WTC11 (cell line): ENCODE measurements at regions not wholly inside any gene's neighbourhood (a gene's known extent, or its start where the extent isn't known, plus 50 kb on each side); places are given as distances from the start of the nearest gene placed in this dataset.

Experiments
- ATAC-seq: fragments of 200-7000 bp; cut with Tn5 transposase; 2 replicates; pipeline ENCODE4 v1.10.0; 2021; ENCODE audit warnings: mild to moderate bottlenecking, moderate library complexity
- CTCF ChIA-PET: fragments of 300-600 bp; sonication (Branson Sonifier 250); formaldehyde crosslinking; loops from one replicate; lab custom pipeline; 2021; ENCODE audit warnings: antibody characterized with exemption; lab: Charles Lee
- POLR2A ChIA-PET: fragments of 350-600 bp; sonication (Branson Sonifier 250); formaldehyde crosslinking; loops from one replicate; lab custom pipeline; 2021; ENCODE audit warnings: antibody characterized with exemption; lab: Charles Lee
- DNase-seq: peaks from one replicate; pipeline ENCODE4 v3.0.0; 2021; ENCODE audit warnings: low spot score
- H3K27ac Mint-ChIP-seq: 2 replicates; pipeline ENCODE4 v1.8.0; 2021; ENCODE audit warnings: mixed read lengths
- H3K27me3 Mint-ChIP-seq: 2 replicates; pipeline ENCODE4 v1.8.0; 2021; ENCODE audit warnings: low read depth, mild to moderate bottlenecking, moderate library complexity, mixed read lengths
- H3K36me3 Mint-ChIP-seq: 2 replicates; pipeline ENCODE4 v1.8.0; 2021; ENCODE audit warnings: mixed read lengths
- H3K4me1 Mint-ChIP-seq: 2 replicates; pipeline ENCODE4 v1.8.0; 2022; ENCODE audit warnings: mixed read lengths
- H3K4me3 Mint-ChIP-seq: 2 replicates; pipeline ENCODE4 v1.8.0; 2021; ENCODE audit warnings: mild to moderate bottlenecking, moderate library complexity, mixed read lengths
- H3K9me3 Mint-ChIP-seq: 2 replicates; pipeline ENCODE4 v1.8.0; 2021; ENCODE audit warnings: mixed read lengths
- ATF1 ChIP-seq: sonication (generic); formaldehyde crosslinking; IDR thresholded peaks from 2 replicates; pipeline ENCODE4 v1.8.1; 2023; ENCODE audit warnings: mild to moderate bottlenecking, moderate library complexity, missing genetic modification reagents
- FOXK1 ChIP-seq: sonication (generic); formaldehyde crosslinking; IDR thresholded peaks from 2 replicates; pipeline ENCODE4 v1.8.0; 2022; ENCODE audit warnings: mild to moderate bottlenecking, moderate library complexity, missing genetic modification reagents
- HMGA2 ChIP-seq: fragments of 250-450 bp; sonication (Bioruptor Pico); IDR thresholded peaks from 2 replicates; pipeline ENCODE4 v1.4.0; 2021; ENCODE audit warnings: mild to moderate bottlenecking, moderate library complexity
- KAT7 ChIP-seq: sonication (generic); formaldehyde crosslinking; IDR thresholded peaks from 2 replicates; pipeline ENCODE4 v1.8.1; 2023; ENCODE audit warnings: missing genetic modification reagents, mild to moderate bottlenecking, borderline replicate concordance
- RORB ChIP-seq: fragments of 250-450 bp; sonication (Bioruptor Pico); IDR thresholded peaks from 2 replicates; pipeline ENCODE4 v1.9.0; 2021; ENCODE audit warnings: mild to moderate bottlenecking
- TP53 ChIP-seq: sonication (generic); formaldehyde crosslinking; IDR thresholded peaks from 2 replicates; pipeline ENCODE4 v1.8.1; 2023; ENCODE audit warnings: mild to moderate bottlenecking, missing genetic modification reagents
- ZNF232 ChIP-seq: sonication (generic); formaldehyde crosslinking; IDR thresholded peaks from 2 replicates; pipeline ENCODE4 v1.8.0; 2022; ENCODE audit warnings: mild to moderate bottlenecking, missing genetic modification reagents
- ZNF263 ChIP-seq: sonication (generic); formaldehyde crosslinking; IDR thresholded peaks from 2 replicates; pipeline ENCODE4 v1.8.1; 2022; ENCODE audit warnings: low read depth, mild to moderate bottlenecking, moderate library complexity, missing genetic modification reagents
- ZNF396 ChIP-seq: fragments of 250-450 bp; sonication (Bioruptor Pico); IDR thresholded peaks from 2 replicates; pipeline ENCODE4 v1.8.0; 2021; ENCODE audit warnings: mild to moderate bottlenecking, moderate library complexity, borderline replicate concordance
- ZNF416 ChIP-seq: fragments of 250-450 bp; sonication (Bioruptor Pico); IDR thresholded peaks from 2 replicates; pipeline ENCODE4 v1.9.0; 2021; ENCODE audit warnings: mild to moderate bottlenecking, inconsistent platforms
- TF ChIP-seq, protein P1 (sequence below): sonication (generic); formaldehyde crosslinking; IDR thresholded peaks from 2 replicates; pipeline ENCODE4 v1.8.1; 2023; ENCODE audit warnings: mild to moderate bottlenecking, missing genetic modification reagents, borderline replicate concordance
- TF ChIP-seq, protein P2 (sequence below): fragments of 250-450 bp; sonication (Bioruptor Pico); IDR thresholded peaks from 2 replicates; pipeline ENCODE4 v1.8.0; 2021; ENCODE audit warnings: mild to moderate bottlenecking
- TF ChIP-seq, protein P3 (sequence below): sonication (generic); formaldehyde crosslinking; IDR thresholded peaks from 2 replicates; pipeline ENCODE4 v1.8.1; 2022; ENCODE audit warnings: missing genetic modification reagents, borderline replicate concordance
- TF ChIP-seq, protein P4 (sequence below): fragments of 250-450 bp; sonication (Bioruptor Pico); IDR thresholded peaks from 2 replicates; pipeline ENCODE4 v1.9.0; 2021; ENCODE audit warnings: mild to moderate bottlenecking
- TF ChIP-seq, protein P5 (sequence below): sonication (generic); formaldehyde crosslinking; conservative IDR thresholded peaks from 2 replicates; pipeline ENCODE4 v1.8.1; 2023; ENCODE audit warnings: mild to moderate bottlenecking, low read depth, missing genetic modification reagents, moderate library complexity
- TF ChIP-seq, protein P6 (sequence below): sonication (generic); formaldehyde crosslinking; conservative IDR thresholded peaks from 2 replicates; pipeline ENCODE4 v1.8.1; 2022; ENCODE audit warnings: mild to moderate bottlenecking, missing genetic modification reagents
- TF ChIP-seq, protein P7 (sequence below): fragments of 250-450 bp; sonication (Bioruptor Pico); IDR thresholded peaks from 2 replicates; pipeline ENCODE4 v2.1.2; 2022; ENCODE audit warnings: mild to moderate bottlenecking, moderate library complexity
- TF ChIP-seq, protein P8 (sequence below): sonication (generic); formaldehyde crosslinking; IDR thresholded peaks from 2 replicates; pipeline ENCODE4 v1.8.1; 2022; ENCODE audit warnings: low read depth, mild to moderate bottlenecking, moderate library complexity, missing genetic modification reagents, borderline replicate concordance
- TF ChIP-seq, protein P9 (sequence below): sonication (generic); formaldehyde crosslinking; IDR thresholded peaks from 2 replicates; pipeline ENCODE4 v1.8.0; 2023; ENCODE audit warnings: missing genetic modification reagents

DNA sequence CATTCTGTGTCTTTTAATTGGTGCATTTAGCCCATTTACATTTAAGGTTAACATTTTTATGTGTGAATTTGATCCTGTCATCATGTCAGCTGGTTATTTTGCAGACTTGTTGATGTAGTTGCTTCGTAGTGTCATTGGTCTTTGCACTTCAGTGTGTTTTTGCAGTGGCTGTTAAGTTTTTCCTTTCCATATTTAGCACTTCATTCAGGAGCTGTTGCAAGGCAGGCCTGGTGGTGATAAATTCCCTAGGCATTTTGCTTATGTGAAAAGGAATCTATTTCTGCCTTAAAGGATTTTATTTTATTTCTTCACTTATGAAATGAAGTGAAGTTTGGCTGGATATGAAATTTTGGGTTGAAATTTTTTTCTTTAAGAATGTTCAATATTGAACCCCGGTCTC is 70.2 kb upstream of the CD96 start:
- Mint-ChIP-seq H3K4me3 (no peak overlapping the region), H3K4me1 (peaks cover 30% of the 10 kb centered on the region), H3K27me3 (no peaks in the 10 kb centered on the region), H3K9me3 (peaks cover 28% of the 10 kb centered on the region), H3K36me3 (peaks cover 9% of the 10 kb centered on the region), H3K27ac (no peak overlapping the region)
- ChIA-PET CTCF (no interaction called here), POLR2A (no interaction called here)
- TF ChIP-seq, protein P1, sequence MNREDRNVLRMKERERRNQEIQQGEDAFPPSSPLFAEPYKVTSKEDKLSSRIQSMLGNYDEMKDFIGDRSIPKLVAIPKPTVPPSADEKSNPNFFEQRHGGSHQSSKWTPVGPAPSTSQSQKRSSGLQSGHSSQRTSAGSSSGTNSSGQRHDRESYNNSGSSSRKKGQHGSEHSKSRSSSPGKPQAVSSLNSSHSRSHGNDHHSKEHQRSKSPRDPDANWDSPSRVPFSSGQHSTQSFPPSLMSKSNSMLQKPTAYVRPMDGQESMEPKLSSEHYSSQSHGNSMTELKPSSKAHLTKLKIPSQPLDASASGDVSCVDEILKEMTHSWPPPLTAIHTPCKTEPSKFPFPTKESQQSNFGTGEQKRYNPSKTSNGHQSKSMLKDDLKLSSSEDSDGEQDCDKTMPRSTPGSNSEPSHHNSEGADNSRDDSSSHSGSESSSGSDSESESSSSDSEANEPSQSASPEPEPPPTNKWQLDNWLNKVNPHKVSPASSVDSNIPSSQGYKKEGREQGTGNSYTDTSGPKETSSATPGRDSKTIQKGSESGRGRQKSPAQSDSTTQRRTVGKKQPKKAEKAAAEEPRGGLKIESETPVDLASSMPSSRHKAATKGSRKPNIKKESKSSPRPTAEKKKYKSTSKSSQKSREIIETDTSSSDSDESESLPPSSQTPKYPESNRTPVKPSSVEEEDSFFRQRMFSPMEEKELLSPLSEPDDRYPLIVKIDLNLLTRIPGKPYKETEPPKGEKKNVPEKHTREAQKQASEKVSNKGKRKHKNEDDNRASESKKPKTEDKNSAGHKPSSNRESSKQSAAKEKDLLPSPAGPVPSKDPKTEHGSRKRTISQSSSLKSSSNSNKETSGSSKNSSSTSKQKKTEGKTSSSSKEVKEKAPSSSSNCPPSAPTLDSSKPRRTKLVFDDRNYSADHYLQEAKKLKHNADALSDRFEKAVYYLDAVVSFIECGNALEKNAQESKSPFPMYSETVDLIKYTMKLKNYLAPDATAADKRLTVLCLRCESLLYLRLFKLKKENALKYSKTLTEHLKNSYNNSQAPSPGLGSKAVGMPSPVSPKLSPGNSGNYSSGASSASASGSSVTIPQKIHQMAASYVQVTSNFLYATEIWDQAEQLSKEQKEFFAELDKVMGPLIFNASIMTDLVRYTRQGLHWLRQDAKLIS (CRISPR knock-in tag): no peak
- no peak for TF ChIP-seq ZNF232 (CRISPR knock-in tag)
- no peak for TF ChIP-seq RORB (CRISPR knock-in tag)
- TF ChIP-seq, protein P2, sequence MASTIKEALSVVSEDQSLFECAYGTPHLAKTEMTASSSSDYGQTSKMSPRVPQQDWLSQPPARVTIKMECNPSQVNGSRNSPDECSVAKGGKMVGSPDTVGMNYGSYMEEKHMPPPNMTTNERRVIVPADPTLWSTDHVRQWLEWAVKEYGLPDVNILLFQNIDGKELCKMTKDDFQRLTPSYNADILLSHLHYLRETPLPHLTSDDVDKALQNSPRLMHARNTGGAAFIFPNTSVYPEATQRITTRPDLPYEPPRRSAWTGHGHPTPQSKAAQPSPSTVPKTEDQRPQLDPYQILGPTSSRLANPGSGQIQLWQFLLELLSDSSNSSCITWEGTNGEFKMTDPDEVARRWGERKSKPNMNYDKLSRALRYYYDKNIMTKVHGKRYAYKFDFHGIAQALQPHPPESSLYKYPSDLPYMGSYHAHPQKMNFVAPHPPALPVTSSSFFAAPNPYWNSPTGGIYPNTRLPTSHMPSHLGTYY (CRISPR knock-in tag): no peak
- no peak for TF ChIP-seq FOXK1
- TF ChIP-seq, protein P3, sequence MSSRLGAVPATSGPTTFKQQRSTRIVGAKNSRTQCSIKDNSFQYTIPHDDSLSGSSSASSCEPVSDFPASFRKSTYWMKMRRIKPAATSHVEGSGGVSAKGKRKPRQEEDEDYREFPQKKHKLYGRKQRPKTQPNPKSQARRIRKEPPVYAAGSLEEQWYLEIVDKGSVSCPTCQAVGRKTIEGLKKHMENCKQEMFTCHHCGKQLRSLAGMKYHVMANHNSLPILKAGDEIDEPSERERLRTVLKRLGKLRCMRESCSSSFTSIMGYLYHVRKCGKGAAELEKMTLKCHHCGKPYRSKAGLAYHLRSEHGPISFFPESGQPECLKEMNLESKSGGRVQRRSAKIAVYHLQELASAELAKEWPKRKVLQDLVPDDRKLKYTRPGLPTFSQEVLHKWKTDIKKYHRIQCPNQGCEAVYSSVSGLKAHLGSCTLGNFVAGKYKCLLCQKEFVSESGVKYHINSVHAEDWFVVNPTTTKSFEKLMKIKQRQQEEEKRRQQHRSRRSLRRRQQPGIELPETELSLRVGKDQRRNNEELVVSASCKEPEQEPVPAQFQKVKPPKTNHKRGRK (CRISPR knock-in tag): no peak
- TF ChIP-seq, protein P4, sequence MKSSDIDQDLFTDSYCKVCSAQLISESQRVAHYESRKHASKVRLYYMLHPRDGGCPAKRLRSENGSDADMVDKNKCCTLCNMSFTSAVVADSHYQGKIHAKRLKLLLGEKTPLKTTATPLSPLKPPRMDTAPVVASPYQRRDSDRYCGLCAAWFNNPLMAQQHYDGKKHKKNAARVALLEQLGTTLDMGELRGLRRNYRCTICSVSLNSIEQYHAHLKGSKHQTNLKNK: no peak
- TF ChIP-seq, protein P5, sequence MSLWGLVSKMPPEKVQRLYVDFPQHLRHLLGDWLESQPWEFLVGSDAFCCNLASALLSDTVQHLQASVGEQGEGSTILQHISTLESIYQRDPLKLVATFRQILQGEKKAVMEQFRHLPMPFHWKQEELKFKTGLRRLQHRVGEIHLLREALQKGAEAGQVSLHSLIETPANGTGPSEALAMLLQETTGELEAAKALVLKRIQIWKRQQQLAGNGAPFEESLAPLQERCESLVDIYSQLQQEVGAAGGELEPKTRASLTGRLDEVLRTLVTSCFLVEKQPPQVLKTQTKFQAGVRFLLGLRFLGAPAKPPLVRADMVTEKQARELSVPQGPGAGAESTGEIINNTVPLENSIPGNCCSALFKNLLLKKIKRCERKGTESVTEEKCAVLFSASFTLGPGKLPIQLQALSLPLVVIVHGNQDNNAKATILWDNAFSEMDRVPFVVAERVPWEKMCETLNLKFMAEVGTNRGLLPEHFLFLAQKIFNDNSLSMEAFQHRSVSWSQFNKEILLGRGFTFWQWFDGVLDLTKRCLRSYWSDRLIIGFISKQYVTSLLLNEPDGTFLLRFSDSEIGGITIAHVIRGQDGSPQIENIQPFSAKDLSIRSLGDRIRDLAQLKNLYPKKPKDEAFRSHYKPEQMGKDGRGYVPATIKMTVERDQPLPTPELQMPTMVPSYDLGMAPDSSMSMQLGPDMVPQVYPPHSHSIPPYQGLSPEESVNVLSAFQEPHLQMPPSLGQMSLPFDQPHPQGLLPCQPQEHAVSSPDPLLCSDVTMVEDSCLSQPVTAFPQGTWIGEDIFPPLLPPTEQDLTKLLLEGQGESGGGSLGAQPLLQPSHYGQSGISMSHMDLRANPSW (CRISPR knock-in tag): no peak
- TF ChIP-seq, protein P6, sequence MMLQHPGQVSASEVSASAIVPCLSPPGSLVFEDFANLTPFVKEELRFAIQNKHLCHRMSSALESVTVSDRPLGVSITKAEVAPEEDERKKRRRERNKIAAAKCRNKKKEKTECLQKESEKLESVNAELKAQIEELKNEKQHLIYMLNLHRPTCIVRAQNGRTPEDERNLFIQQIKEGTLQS (CRISPR knock-in tag): no peak
- TF ChIP-seq, protein P7, sequence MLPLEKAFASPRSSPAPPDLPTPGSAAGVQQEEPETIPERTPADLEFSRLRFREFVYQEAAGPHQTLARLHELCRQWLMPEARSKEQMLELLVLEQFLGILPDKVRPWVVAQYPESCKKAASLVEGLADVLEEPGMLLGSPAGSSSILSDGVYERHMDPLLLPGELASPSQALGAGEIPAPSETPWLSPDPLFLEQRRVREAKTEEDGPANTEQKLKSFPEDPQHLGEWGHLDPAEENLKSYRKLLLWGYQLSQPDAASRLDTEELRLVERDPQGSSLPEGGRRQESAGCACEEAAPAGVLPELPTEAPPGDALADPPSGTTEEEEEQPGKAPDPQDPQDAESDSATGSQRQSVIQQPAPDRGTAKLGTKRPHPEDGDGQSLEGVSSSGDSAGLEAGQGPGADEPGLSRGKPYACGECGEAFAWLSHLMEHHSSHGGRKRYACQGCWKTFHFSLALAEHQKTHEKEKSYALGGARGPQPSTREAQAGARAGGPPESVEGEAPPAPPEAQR (CRISPR knock-in tag): no peak
- DNase-seq (no peak), ATAC-seq (no peak)

DNA sequence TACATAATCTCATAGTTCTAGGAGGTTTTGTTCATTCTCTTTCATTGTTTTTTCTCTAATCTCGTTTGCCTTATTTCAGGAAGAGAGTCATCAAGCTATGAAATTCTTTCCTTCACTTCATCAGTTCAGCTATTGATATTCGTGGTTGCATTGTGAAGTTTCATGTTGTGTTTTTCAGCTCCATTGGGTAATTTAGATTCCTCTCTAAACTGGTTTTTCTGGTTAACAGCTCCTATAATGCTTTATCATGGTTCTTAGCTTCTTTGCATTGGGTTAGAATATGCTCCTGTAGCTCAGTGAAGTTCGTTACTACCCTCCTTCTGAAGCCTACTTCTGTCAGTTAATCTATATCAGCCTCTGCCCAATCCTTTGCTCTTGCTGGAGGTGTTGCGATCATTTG is 69.4 kb upstream of the CD96 start:
- no peaks in the 10 kb centered on the region for H3K27me3 Mint-ChIP-seq
- ATAC-seq (no peak; the same call in 1 of the 2 replicates), DNase-seq (no peak)
- H3K36me3 Mint-ChIP-seq: peaks cover 9% of the 10 kb centered on the region
- ChIA-PET POLR2A (no interaction called here), CTCF (no interaction called here)
- H3K4me1 Mint-ChIP-seq: peaks cover 38% of the 10 kb centered on the region
- H3K9me3 Mint-ChIP-seq: peaks cover 28% of the 10 kb centered on the region
- H3K4me3 Mint-ChIP-seq: no peak overlapping the region
- H3K27ac Mint-ChIP-seq: peak overlapping the region; percentile 15; the same call in 1 of the 2 replicates
- no peak for TF ChIP-seq HMGA2 (CRISPR knock-in tag)
- TF ChIP-seq, protein P8, sequence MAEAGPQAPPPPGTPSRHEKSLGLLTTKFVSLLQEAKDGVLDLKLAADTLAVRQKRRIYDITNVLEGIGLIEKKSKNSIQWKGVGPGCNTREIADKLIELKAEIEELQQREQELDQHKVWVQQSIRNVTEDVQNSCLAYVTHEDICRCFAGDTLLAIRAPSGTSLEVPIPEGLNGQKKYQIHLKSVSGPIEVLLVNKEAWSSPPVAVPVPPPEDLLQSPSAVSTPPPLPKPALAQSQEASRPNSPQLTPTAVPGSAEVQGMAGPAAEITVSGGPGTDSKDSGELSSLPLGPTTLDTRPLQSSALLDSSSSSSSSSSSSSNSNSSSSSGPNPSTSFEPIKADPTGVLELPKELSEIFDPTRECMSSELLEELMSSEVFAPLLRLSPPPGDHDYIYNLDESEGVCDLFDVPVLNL (CRISPR knock-in tag): no peak
- TF ChIP-seq, protein P2 (CRISPR knock-in tag): no peak
- TF ChIP-seq, protein P9, sequence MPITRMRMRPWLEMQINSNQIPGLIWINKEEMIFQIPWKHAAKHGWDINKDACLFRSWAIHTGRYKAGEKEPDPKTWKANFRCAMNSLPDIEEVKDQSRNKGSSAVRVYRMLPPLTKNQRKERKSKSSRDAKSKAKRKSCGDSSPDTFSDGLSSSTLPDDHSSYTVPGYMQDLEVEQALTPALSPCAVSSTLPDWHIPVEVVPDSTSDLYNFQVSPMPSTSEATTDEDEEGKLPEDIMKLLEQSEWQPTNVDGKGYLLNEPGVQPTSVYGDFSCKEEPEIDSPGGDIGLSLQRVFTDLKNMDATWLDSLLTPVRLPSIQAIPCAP (CRISPR knock-in tag): no peak
- no peak for TF ChIP-seq ATF1
- TF ChIP-seq ZNF416: no peak
- no peak for TF ChIP-seq ZNF263 (CRISPR knock-in tag)
- no peak for TF ChIP-seq KAT7 (CRISPR knock-in tag)
- no peak for TF ChIP-seq ZNF396 (CRISPR knock-in tag)
- no peak for TF ChIP-seq TP53
